ENCODE measurements at regions not wholly inside any gene's neighbourhood (a gene's known extent, or its start where the extent isn't known, plus 50 kb on each side); places are given as distances from the start of the nearest gene placed in this dataset.

GRCh38 chr10:128921389-128922022 is 545.5 kb upstream of the MGMT start:
- DNase-seq (ENCODE audit: low read depth): no peak
- H3K4me3 ChIP-seq (ENCODE audit: low read depth, low read length): no peak overlapping the region
- no peak for TF ChIP-seq CTCF (IDR thresholded peaks at IDR 0.05; ENCODE audit: insufficient read depth, low read depth, low read length, missing control alignments)

GRCh38 chr10:128922172-128922571 is 544.9 kb upstream of the MGMT start:
- no peak overlapping the region for H3K4me3 ChIP-seq (ENCODE audit: low read depth, low read length)
- DNase-seq (ENCODE audit: low read depth): no peak
- no peak for TF ChIP-seq CTCF (IDR thresholded peaks at IDR 0.05; ENCODE audit: insufficient read depth, low read depth, low read length, missing control alignments)

- no peak overlapping the region for H3K4me3 ChIP-seq (ENCODE audit: low read depth, low read length)
- no peak for TF ChIP-seq CTCF (IDR thresholded peaks at IDR 0.05; ENCODE audit: insufficient read depth, low read depth, low read length, missing control alignments)
- no peak for DNase-seq (ENCODE audit: low read depth)
Observed at GRCh38 chr10:128922619-128923196, 544.3 kb upstream of the MGMT start.

GRCh38 chr10:128924918-128925317 is 542.1 kb upstream of the MGMT start:
- no peak for TF ChIP-seq CTCF (IDR thresholded peaks at IDR 0.05; ENCODE audit: insufficient read depth, low read depth, low read length, missing control alignments)
- H3K4me3 ChIP-seq (ENCODE audit: low read depth, low read length): no peak overlapping the region
- DNase-seq (ENCODE audit: low read depth): no peak

- no peak overlapping the region for H3K4me3 ChIP-seq (ENCODE audit: low read depth, low read length)
- TF ChIP-seq CTCF (IDR thresholded peaks at IDR 0.05; ENCODE audit: insufficient read depth, low read depth, low read length, missing control alignments): no peak
- DNase-seq (ENCODE audit: low read depth): no peak
Observed at GRCh38 chr10:128926711-128927110, 540.3 kb upstream of the MGMT start.

- DNase-seq (ENCODE audit: low read depth): no peak
Observed at GRCh38 chr10:128927497-128928161, 539.4 kb upstream of the MGMT start.

More at GRCh38 chr10:128927497-128928161, 539.4 kb upstream of the MGMT start:
- no peak for TF ChIP-seq CTCF (IDR thresholded peaks at IDR 0.05; ENCODE audit: insufficient read depth, low read depth, low read length, missing control alignments)
- H3K4me3 ChIP-seq (ENCODE audit: low read depth, low read length): no peak overlapping the region

Data from GM12865 (cell line).